ENCODE measurements at regions not wholly inside any gene's neighbourhood (a gene's known extent, or its start where the extent isn't known, plus 50 kb on each side); places are given as distances from the start of the nearest gene placed in this dataset.

GRCh38 chr21:25361765-25362164, 245.5 kb downstream of the MRPL39 start:
- Histone ChIP-seq H3K36me3 (replicated peaks in 1 of 2; ENCODE audit: control extremely low read depth in 1 of 2, control insufficient read depth in 1 of 2, extremely low read depth in 1 of 2, insufficient read depth in 2 of 2, low read length in 1 of 2) (no peaks in the 10 kb centered on the region), H3K9ac (ENCODE audit: low read length) (no peak overlapping the region), H3K79me2 (ENCODE audit: control insufficient read depth, insufficient read depth, low read length) (no peaks in the 10 kb centered on the region), H4K20me1 (ENCODE audit: control insufficient read depth, insufficient read depth, low read length, poor library complexity, severe bottlenecking) (no peaks in the 10 kb centered on the region), H3K4me2 (replicated peaks; ENCODE audit: low read depth, low read length, poor library complexity, severe bottlenecking) (no peak overlapping the region), H3K27ac (ENCODE audit: low read length in 2 of 2) (no peak overlapping the region), H3K4me3 (ENCODE audit: control extremely low read depth in 1 of 5, extremely low read depth in 1 of 5, insufficient read depth in 1 of 5, low read depth in 2 of 5, low read length in 4 of 5) (no peak overlapping the region), H2AFZ (ENCODE audit: insufficient read depth, low read depth, low read length, poor library complexity, severe bottlenecking) (no peak overlapping the region), H3K4me1 (ENCODE audit: control insufficient read depth in 2 of 2, insufficient read depth in 2 of 2, low read length in 2 of 2) (no peaks in the 10 kb centered on the region), H3K27me3 (replicated peaks in 1 of 4; ENCODE audit: control extremely low read depth in 1 of 4, control insufficient read depth in 3 of 4, insufficient read depth in 4 of 4, low read length in 3 of 4) (no peaks in the 10 kb centered on the region), H3K9me3 (ENCODE audit: control extremely low read depth in 1 of 3, control insufficient read depth in 2 of 3, insufficient read depth in 1 of 3, low read length in 2 of 3) (peaks cover 0 to 1% (median 0%) of the 10 kb centered on the region in 3 donors)
- TF ChIP-seq EZH2 (IDR thresholded peaks at IDR 0.05; ENCODE audit: borderline replicate concordance, insufficient read depth, low read depth, low read length, poor library complexity, severe bottlenecking) (no peak), CTCF (IDR thresholded peaks at IDR 0.05) (no peak)
- DNase-seq: no peak
- no peak for ATAC-seq (ENCODE audit: low read depth)
- no peaks in the 10 kb centered on the region for H3K9me3 Mint-ChIP-seq (ENCODE audit: insufficient read depth)
- no peaks in the 10 kb centered on the region for H3K27me3 Mint-ChIP-seq
- no peak overlapping the region for H3K4me3 Mint-ChIP-seq
- CTCF ChIA-PET: interaction anchor here (1.2 kb wide), 1 partner anchor 10 kb away, joined by 3 read pairs; no protein-coding TSS in a partner anchor
- intact Hi-C loops (cut with micrococcal nuclease): no loop called here
- H3K27ac Mint-ChIP-seq: no peak overlapping the region
- no peaks in the 10 kb centered on the region for H3K4me1 Mint-ChIP-seq
- POLR2A ChIA-PET: no interaction called here
- WGBS (ENCODE audit: insufficient coverage): over 99% methylated on average over 25 of the region's 28 CpGs

GRCh38 chr21:25361097-25361496, 246.2 kb downstream of the MRPL39 start:
- H3K4me1 Mint-ChIP-seq: no peaks in the 10 kb centered on the region
- H3K27me3 Mint-ChIP-seq: no peaks in the 10 kb centered on the region
- Histone ChIP-seq H3K4me2 (replicated peaks; ENCODE audit: low read depth, low read length, poor library complexity, severe bottlenecking) (no peak overlapping the region), H3K36me3 (replicated peaks in 1 of 2; ENCODE audit: control extremely low read depth in 1 of 2, control insufficient read depth in 1 of 2, extremely low read depth in 1 of 2, insufficient read depth in 2 of 2, low read length in 1 of 2) (no peaks in the 10 kb centered on the region), H3K9me3 (ENCODE audit: control extremely low read depth in 1 of 3, control insufficient read depth in 2 of 3, insufficient read depth in 1 of 3, low read length in 2 of 3) (peaks cover 0 to 1% (median 0%) of the 10 kb centered on the region in 3 donors), H3K27me3 (replicated peaks in 1 of 4; ENCODE audit: control extremely low read depth in 1 of 4, control insufficient read depth in 3 of 4, insufficient read depth in 4 of 4, low read length in 3 of 4) (no peaks in the 10 kb centered on the region), H4K20me1 (ENCODE audit: control insufficient read depth, insufficient read depth, low read length, poor library complexity, severe bottlenecking) (no peaks in the 10 kb centered on the region), H3K27ac (ENCODE audit: low read length in 2 of 2) (no peak overlapping the region), H3K9ac (ENCODE audit: low read length) (no peak overlapping the region), H3K4me3 (ENCODE audit: control extremely low read depth in 1 of 5, extremely low read depth in 1 of 5, insufficient read depth in 1 of 5, low read depth in 2 of 5, low read length in 4 of 5) (no peak overlapping the region), H3K79me2 (ENCODE audit: control insufficient read depth, insufficient read depth, low read length) (no peaks in the 10 kb centered on the region), H2AFZ (ENCODE audit: insufficient read depth, low read depth, low read length, poor library complexity, severe bottlenecking) (no peak overlapping the region), H3K4me1 (ENCODE audit: control insufficient read depth in 2 of 2, insufficient read depth in 2 of 2, low read length in 2 of 2) (no peaks in the 10 kb centered on the region)
- TF ChIP-seq CTCF (IDR thresholded peaks at IDR 0.05) (no peak), EZH2 (IDR thresholded peaks at IDR 0.05; ENCODE audit: borderline replicate concordance, insufficient read depth, low read depth, low read length, poor library complexity, severe bottlenecking) (no peak)
- WGBS (ENCODE audit: insufficient coverage): 57% methylated on average over 1 of the region's 1 CpG
- no peak for DNase-seq
- intact Hi-C loops (cut with micrococcal nuclease): no loop called here
- H3K4me3 Mint-ChIP-seq: no peak overlapping the region
- ChIA-PET POLR2A (no interaction called here), CTCF (interaction anchor here (0.6 to 1.2 kb wide), 4 partner anchors 9 to 809 kb away, joined by 3 read pairs; partner anchors contain the start of gene APP)
- no peak for ATAC-seq (ENCODE audit: low read depth)
- no peaks in the 10 kb centered on the region for H3K9me3 Mint-ChIP-seq (ENCODE audit: insufficient read depth)
- H3K27ac Mint-ChIP-seq: no peak overlapping the region

Data from B cell (primary cell).